HG03066 (cell line): ENCODE measurements at regions not wholly inside any gene's neighbourhood (a gene's known extent, or its start where the extent isn't known, plus 50 kb on each side); places are given as distances from the start of the nearest gene placed in this dataset.
A peak's percentile ranks its signal among the peaks of the same experiment; 100 is the strongest.
"Not testable (repeated sequence)": the region's sequence is repeated elsewhere in the genome, so short reads cannot be mapped to it uniquely, and the experiment has no call there.

ENCODE experiments used
- ATAC-seq: cut with Tn5 transposase; IDR thresholded peaks from one replicate; pipeline ENCODE4 v1.9.1; 2021; ENCODE audit warnings: low read depth; ENCODE audit not compliant: unreplicated experiment

DNA sequence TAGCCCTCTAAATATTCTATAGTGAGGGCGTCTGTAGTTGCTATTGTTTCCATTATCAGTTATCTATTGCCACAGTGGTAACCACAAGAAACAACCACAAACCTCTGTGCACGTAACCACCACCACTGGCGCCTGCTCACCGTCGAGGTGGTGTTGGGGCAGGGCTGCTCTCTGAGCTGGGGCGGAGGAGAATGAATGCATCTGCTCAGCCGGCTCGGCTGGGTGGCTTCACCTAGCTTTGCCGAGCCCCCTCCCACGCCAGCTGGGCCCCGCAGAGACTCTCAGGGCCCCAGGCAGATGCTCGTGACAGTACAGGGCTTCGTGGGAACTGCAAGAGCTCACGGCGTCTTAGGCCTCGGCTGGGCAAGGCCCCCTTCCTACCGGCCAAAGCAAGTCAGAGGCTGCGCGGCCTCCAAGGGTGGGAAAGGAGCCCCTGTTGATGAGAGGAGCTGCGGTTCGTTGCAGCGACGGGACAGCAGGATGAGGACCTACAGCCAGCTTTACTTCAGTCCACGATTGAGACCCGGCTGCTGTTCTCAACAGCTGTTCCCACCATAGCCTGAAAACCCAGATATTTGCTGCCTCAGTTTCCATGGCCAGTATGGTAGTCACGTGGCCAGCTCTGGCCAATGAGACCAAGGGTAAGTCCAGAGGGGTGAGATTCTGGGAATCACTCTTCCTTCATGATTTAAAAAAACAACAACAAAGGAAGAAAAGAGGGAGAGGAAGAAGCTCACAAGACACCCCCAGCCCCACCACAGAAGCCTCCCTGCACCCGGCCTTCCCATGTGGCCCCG is 120.2 kb upstream of the AFDN start:
- ATAC-seq = peak; percentile 94

DNA sequence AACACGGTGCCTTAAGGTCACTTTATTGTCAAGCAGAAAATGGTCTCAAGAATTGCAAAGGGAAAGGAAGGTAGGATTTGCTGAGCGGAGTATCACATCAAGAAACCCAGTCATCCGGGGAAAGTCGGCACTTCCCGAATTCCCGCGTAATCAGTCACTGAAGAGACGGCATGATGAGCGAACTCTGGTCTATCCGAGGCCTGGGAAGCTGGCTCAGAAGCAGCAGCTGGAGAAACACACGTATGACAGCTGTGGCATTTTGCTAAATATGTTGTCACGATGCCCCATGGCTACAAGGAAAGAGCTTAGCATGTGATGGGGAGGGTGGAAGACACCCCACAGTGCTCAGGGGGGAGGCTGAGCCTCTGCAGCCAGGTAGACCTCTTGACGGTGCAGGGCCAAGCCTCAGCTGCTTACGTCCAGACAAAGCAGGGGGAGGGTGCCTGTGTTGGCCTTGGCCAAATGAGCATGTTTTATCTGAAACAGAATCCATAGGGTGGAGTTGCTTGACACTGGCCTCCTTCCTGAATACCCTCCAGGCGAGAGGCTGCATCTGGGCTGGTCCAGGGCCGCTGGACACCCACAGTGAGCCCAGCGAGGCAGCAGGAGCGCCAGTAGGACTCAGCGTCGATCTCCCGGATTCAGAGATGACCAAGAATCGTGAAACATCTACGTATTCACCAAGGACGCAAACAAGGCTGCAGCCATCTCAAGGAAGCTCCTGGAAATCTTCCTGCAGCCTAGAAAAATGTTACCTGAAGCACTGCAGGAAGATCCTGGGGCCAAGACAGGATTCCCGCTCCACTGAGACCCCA is 118.8 kb upstream of the AFDN start:
- no peak for ATAC-seq

DNA sequence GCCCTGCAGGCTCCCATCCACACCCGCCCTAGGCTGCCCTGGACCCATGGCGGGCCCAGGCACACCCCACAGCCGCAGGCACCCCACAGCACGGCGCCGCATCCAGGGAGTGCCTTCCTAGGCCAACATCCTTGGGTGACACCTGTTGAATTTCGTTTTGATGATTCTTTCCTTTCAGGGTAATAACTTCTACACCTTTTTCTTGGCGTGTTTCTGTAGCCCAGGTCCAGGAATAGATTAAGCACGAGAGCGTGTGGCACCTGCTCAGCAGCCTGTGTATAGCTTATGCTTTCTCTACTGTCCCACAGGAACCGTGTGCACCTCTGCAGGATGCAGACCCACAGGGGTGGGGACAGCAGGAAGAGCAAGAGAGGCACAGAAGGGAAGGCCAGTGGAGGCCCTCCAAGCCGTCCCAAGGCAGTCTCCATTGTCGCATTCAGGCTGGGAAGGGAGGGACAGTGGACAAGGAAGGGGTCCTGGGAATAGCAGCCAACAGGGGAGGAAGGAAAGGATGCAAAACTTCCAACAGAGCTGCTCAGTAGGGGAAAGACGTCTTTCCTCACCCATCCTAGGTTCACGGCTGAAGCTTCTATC is 118.1 kb upstream of the AFDN start:
- ATAC-seq = no peak

DNA sequence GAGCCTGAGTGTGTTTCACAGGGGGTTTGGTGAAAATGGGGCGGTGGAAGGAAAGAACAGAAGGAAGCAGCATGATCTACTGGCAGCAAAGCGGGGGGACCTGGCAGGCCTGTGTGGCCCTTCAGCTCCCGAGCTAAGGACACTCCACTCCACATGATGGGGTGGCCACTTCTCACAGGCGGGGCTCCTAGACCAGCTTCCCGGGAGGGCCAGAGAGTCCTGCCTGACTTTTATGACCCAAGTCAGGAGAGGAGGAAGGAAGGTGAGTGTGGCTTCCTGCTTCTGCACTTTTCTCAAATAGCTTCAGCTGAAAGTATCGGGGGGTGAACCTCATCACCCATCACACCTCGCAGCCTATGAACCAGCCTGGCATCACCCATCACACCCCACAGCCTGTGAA is 117.5 kb upstream of the AFDN start:
- ATAC-seq = no peak

DNA sequence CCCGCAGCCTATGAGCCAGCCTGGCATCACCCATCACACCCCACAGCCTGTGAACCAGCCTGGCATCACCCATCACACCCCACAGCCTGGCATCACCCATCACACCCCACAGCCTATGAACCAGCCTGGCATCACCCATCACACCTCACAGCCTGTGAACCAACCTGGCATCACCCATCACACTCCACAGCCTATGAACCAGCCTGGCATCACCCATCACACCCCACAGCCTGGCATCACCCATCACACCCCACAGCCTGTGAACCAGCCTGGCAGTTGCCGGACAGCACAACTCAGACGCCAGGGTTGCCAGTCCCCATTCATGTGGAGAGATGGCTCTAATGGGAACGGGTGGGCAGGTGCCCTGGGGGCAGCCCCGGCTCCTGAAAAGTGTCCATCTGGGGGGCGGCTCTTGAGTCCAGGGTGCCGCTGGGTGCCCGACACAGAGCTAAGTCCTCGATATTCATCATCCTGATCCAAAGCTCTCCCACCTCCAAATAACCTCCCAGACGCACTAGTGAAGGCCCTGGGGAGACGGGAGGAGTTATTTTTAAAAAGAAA is 116.9 kb upstream of the AFDN start:
- not testable (repeated sequence) for ATAC-seq

DNA sequence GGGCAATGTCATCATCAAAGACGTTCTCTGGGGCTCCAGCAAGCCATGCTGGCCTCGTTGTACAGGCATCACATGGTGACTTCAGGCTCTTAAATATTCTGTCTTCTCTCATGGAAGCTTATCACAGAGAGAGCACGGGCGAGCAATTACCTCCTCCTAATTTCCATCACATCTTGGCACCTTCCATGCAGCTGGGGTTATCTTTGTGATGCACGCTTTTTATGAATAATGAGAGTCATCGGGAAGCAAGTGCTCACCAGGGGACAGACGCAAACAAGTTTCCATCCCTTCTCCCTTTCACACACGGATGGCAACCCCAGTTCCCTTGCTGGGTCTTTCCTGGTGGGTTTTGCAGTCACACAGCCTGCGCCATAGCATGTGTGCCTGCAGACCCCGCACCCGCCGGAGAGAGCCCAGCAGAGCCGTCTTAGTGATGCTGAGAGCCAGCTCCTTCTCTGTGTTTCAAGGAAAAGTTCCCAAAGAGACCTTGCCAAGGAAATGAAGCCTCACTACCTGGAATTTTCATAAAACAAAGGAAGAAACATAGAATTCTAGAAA is 116.3 kb upstream of the AFDN start:
- ATAC-seq = no peak

DNA sequence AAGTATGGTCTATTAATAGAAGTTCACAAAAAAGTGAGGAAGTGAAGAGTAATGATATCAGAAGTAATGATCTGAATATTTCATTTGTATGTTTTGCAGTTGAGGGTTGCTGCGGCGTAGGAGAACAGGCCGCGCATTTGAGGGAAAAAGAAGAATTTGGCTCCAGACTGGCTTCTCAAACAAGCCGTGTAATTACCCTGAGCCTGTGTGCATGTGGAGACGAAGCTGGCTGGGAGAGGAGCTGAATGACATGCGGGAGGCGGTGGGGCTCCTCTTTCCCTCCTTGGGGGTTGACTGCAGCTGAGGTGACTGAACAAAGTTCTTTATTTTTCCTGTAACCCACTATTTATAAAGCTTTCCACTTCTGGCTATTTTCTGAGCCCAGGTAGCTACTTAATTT is 115.5 kb upstream of the AFDN start:
- no peak for ATAC-seq

DNA sequence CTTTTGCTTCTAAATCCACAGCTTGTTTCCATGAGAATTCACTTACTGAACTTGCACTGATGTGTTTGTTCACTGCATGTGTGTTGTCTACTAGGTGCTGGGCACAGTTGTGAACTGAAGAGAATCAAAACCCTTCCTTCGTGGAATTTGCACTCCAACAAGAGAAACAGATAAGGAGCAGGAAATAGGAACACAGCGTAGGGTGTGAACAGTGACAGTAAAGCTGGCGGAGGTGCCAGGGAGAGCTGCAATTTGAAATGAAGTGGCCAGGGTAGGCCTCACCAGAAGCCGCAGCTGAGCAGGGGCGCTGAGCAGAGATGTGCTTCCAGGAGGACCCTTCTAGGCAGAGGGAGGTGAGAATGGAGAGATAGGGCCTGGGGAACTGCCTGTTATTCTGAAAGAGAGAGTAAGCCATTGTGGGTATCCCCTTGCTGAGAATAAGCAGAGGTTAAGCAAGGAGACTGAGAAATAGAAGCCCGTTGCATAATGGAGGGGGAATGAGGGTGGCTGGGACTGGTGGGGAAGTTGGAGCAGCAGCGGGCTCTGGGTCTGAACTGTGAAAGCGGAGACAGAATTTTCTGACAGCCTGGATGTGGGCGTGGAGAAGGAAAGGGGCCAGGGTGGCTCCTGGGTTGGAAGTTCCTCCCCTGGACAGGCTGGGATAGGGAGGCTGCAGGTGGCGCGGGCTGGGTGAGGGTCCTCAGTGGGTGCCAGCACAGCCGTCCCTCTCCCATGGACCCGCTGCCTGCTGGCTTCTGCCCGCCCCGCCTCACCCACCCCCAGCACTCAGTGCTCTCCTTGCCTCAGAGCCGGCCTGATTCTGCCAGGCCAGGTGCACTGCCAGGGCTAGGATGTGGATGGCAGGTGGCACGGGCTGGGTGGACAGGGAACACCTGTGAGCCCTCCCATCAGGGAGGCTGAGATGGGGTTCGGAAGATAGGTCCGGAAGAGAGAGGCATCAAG is 114.7 kb upstream of the AFDN start:
- no peak for ATAC-seq

DNA sequence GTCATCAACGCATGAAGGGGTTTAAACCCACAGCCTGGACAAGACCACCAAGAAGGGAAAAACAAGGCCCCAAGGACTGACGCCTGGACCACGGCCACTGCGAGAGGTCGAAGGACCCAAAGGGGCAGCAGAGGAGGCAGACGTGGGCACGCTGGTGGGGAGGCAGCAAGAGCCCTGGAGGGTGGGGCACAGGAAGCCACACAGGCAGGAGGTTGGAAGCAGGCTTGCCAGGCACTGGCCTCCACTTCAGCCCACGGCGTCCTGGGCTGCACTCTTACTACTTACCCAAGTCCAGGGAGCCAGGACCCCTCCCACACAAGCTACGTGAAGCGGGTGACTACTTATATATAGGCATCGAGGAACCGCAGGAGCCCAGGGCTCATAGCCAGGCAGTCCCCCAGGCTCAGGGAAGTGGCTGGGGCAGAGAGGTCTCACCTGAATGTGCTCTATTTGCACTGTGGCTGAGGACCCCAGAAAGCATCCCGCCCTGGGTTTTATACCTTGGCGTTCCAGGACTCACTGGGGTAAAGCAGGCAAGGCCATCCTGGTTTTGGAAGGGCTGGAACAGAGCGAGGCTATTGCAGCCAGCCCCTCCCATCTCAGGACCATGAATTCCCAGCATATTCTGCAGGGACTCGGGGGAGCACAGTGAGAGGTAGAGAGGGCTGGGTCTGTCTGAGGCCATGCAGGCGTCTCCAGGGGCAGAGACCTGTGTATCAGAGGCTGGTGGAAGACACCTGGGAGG is 113.8 kb upstream of the AFDN start:
- ATAC-seq = no peak

DNA sequence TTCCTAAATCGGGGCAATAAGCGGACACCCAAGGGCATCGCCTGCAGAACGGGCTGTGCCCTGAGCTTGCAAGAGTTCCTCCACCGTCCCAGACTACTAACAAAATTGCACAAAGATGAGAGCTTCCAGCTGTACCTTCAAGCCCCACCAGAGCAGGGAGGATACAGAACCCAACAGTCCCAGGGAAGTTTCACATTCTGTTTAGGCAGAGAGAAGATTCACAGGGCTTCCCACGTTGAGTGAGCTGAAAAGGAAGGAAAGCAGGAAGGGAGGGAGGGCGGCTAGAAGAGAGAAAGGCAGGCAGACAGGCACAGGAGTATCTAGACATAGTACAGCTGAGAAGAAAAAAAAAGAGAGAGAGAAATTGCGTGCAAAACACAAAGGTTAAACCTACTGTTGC is 112.6 kb upstream of the AFDN start:
- ATAC-seq = no peak

DNA sequence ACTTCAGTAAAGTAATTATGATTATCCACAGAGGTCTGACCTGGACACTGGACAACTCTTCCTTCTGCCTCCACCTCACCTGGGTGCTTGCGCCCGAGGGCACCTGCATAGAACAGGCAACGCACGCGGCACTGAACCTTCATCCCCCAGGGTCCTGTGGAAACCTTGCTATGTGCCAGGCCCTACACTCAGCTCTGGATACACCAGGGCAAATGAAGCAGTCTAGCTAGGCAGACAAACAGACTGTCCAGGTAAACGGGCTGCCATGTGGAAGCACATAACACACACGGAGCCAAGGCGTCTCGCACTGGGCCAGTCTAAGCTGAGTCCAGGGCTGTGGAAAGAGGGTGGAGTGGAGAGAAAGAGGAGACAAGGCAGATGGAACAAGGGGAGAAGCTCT is 109.3 kb upstream of the AFDN start:
- no peak for ATAC-seq

DNA sequence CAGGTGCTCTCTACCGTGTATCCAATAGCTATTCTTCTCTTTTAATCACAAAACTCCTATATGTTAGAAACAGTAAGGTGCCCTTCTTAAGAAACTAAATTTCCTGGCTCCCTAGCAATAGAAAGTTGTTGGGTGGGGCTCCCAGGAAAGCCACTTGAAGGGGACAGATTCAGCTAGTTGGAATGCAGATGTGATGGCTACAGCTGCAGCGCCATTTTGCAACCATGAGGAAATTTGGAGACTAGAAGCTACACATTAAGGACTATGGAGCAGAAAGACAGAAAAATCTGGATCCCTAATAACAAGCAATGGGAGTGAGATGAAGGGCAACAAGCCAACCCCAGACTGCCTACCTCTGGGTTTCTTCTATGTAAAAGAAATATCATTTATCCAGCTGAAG is 108.8 kb upstream of the AFDN start:
- no peak for ATAC-seq

DNA sequence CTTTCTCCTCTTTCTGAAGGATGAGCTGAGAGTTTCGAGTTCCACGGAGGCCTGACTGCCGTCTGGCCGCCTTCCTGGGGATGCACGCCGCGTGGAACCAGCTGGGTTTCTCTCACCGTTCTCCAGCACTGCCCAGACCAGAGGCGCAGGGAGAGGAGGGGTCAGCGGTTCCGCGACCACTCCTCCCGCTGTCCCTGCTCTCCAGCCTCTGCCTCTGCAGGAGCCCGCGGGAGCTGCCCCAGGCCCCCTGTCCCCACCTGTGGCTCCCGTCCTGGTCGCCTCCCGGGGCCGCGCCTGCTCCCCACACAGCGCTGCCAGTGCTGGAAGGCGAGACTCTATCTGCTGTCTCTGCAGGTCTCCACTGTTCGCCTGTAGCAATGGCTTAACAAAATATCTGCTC is 106.8 kb upstream of the AFDN start:
- no peak for ATAC-seq

DNA sequence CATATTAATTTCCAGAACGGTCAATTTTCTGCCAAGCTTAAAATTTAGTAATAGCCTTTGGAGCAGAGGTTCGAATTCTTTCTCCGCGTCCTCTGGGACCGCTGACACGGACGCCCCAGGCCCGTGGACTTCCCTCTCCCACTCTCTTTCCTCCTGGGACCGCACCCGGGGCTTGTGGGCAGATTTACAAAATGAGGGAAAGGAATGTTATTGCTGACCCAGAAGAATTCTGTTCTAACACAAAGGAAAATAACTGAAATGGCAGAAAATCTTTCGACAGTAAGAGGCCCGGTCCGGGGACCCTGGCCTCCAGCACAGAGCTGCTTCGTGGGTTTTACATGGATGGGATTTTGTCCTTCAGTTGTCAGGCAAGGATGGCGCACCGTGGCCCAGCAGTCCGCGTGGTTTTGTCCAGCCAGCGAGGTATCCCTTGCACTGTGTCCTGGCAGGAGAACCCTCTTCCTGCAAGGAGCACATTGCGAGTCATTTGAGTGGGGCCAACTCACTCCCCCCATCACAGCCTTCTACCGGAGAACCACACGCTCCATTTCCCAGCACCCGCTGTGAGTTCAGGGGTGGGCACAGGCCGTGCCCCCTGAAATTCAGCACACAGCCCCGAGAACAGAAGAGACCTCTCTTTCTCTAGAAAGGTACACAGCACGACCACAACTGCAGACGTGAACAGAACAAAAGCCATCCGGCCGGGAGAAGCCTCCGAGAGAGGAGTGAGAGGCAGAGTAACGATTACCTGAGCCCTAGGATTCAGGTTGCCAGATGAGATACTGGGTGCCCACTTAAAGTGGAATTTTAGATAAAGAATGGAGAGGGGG is 106.0 kb upstream of the AFDN start:
- ATAC-seq = no peak

DNA sequence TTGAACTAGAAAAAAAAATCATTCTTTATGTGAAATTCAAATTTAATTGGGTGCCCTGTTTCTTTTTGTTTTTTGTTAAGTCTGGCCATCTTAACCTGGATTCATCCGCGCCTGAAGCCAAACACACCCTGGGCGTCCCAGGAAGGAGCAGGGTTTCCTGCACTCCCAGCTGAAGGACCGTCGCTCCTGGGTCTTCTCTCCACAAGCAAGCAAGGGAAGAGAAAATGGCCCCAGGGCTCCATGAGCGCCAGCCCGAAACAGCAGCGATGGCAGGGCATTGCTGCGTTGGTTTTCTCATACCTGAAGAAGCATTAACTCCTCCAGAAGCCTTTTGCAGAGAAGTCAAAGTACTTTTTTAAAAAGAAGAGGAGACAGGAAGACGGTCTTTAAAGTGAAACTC is 105.4 kb upstream of the AFDN start:
- no peak for ATAC-seq

DNA sequence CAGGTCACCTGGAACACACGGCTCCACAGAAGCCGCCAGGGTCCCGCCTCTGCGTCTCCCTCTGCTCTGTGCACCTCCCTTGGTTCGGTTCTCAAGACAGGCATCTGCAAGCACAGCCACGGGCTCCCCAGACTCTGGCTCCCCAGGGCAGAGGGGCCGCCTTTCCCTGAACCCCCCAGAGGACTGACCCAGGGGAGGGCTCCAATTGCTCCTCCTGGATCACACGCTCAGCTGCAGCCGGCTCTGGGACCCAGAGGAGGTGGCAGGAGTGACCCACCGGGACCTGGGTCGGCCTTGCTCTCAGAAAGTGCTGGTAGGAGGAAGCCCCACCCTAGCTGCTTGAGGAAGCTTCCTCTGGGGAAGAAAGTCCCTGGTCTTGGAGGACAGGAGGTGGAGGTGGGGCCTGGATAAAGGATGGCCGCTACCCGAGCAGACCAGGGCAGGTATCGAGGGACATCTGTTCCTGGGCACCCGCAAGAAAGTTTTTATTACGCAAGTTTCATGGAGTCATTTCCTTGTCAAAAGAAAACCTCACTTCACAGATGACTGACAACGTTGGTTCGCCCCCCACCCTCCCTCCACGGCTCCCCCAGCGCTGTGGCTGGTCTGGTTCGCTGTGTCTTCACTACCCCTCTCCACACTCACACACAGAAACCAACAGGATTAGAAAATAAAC is 103.9 kb upstream of the AFDN start:
- no peak for ATAC-seq

DNA sequence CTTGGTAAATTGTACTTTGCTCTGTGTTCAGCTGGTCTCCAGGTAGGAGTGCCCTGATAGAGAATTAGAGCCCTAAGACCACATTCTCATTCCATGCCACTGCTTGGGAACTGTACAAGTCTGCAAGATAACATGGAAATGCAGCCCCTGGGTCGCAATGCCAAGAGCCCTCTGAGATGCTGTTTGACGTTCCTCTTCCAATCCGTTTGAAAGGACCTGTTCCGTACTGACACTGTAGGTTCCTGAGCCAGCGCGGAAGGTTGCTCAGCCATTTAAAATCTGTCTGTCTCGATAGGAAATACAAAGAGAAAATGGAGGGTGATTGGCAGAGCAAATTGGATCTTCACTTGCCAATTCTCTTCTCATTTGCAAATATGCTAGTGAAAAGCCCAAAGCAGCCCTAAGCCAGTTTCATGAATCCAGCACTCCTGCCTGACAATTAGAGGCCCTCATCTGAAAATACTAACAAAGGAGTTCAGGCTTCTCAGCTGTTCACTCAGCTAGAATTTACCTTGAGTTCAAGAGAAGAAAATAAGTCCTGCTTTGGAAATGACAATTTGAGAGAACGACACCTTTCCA is 100.6 kb upstream of the AFDN start:
- no peak for ATAC-seq
